ENCODE measurements at regions not wholly inside any gene's neighbourhood (a gene's known extent, or its start where the extent isn't known, plus 50 kb on each side); places are given as distances from the start of the nearest gene placed in this dataset.

DNA sequence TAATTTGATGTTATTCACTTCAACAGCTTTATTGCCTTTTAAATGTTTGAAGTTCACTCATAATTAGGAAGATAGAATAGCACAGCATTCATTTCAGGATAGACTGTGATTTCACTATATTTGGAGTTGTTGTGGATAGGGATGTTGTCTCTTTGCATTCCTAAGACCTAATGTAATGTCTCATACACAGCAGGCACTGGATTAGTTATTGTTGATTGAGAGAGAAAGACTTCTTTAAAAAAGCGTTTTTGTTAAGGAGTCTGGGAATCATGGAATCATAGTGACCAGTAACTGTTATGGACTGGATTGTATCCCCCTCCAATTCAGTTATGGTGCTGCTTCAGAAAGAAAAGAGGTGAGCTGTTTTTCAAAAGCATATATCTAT, 122.0 kb downstream of the USP22 start:
- ATAC-seq (no peak), DNase-seq (no peak)
- no peaks in the 10 kb centered on the region for H3K9me3 ChIP-seq
- no peaks in the 10 kb centered on the region for H3K36me3 ChIP-seq
- TF ChIP-seq, protein P1, sequence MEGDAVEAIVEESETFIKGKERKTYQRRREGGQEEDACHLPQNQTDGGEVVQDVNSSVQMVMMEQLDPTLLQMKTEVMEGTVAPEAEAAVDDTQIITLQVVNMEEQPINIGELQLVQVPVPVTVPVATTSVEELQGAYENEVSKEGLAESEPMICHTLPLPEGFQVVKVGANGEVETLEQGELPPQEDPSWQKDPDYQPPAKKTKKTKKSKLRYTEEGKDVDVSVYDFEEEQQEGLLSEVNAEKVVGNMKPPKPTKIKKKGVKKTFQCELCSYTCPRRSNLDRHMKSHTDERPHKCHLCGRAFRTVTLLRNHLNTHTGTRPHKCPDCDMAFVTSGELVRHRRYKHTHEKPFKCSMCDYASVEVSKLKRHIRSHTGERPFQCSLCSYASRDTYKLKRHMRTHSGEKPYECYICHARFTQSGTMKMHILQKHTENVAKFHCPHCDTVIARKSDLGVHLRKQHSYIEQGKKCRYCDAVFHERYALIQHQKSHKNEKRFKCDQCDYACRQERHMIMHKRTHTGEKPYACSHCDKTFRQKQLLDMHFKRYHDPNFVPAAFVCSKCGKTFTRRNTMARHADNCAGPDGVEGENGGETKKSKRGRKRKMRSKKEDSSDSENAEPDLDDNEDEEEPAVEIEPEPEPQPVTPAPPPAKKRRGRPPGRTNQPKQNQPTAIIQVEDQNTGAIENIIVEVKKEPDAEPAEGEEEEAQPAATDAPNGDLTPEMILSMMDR (IDR thresholded peaks at IDR 0.05): no peak
- H3K4me1 ChIP-seq: no peaks in the 10 kb centered on the region
- no peak overlapping the region for H3K4me3 ChIP-seq
- H3K27ac ChIP-seq: peak overlapping the region; percentile 36
- H3K27me3 ChIP-seq: no peaks in the 10 kb centered on the region
- intact Hi-C loops (cut with DNase I): no loop called here

DNA sequence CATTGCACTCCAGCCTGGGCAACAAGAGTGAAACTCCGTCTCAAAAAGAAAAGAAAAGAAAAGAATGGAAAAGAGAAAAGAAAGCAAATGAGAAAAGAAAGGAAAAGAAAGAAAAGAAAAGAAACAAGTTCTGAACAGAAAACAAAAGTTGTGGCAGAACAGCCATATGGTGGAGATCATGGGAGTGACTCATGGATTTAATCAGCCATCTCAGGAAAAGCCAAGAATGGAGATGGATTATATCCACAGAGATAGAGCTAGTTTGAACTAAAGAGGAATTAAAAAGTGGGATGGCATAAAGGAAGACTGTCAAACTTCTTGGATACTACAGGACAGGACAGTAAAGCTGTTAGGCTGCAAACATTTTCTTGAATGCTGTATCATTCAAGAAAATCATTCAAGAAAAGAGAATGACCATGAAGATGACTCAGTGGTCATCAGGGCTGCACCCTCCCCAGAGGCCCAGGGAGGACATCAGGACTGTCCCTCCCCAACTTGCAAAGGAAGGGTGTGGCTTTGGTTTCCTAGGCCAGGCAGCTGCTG, 120.6 kb downstream of the USP22 start:
- Histone ChIP-seq H3K9me3 (no peaks in the 10 kb centered on the region), H3K36me3 (no peaks in the 10 kb centered on the region), H3K27me3 (no peaks in the 10 kb centered on the region), H3K27ac (peak overlapping the region; percentile 36), H3K4me1 (no peaks in the 10 kb centered on the region), H3K4me3 (no peak overlapping the region)
- ATAC-seq (no peak), DNase-seq (no peak)
- intact Hi-C loops (cut with DNase I): no loop called here
- TF ChIP-seq, protein P1 (IDR thresholded peaks at IDR 0.05): no peak

DNA sequence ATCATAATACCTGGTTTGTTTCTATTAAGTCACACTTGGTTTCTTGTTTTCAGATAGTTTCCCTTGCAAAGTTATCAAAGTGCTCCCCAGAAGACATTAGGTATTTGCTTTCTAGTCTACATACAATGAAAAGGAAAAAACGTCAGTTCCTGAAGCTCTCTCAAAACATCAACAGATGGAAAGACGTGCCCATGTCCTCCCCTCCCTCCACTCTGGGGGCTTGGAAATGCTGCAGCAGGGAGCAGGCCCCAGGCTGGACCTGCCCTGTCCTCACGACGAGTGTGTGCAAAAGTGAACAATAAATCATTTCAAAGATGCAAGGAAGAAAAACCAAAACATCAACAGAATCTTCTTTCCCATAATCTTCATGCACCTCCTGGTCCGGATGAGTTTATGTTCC, 118.5 kb downstream of the USP22 start:
- no peaks in the 10 kb centered on the region for H3K36me3 ChIP-seq
- H3K4me3 ChIP-seq: no peak overlapping the region
- H3K9me3 ChIP-seq: no peaks in the 10 kb centered on the region
- H3K27ac ChIP-seq: no peak overlapping the region
- TF ChIP-seq, protein P1 (IDR thresholded peaks at IDR 0.05): no peak
- intact Hi-C loops (cut with DNase I): no loop called here
- no peaks in the 10 kb centered on the region for H3K4me1 ChIP-seq
- ATAC-seq: no peak
- H3K27me3 ChIP-seq: no peaks in the 10 kb centered on the region
- no peak for DNase-seq

DNA sequence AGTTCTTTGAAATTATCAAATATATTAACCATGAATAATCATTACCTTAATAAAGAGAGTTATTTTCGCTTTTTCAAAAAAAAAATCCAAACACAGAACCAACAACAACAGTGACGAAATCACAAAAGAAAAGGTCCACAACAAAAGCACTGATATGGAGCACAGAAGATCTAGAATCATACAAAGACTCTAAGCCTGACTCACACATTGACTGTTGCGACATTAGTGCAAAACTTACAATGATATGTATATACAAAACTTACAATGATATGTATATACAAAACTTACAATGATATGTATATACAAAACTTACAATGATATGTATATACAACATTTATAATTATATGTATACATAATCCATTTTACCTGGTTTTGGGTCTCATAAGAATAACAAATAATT, 117.7 kb downstream of the USP22 start:
- Histone ChIP-seq H3K27ac (no peak overlapping the region), H3K9me3 (no peaks in the 10 kb centered on the region), H3K4me3 (no peak overlapping the region), H3K27me3 (no peaks in the 10 kb centered on the region), H3K4me1 (no peaks in the 10 kb centered on the region), H3K36me3 (no peaks in the 10 kb centered on the region)
- ATAC-seq: no peak
- intact Hi-C loops (cut with DNase I): no loop called here
- DNase-seq: no peak
- TF ChIP-seq, protein P1 (IDR thresholded peaks at IDR 0.05): no peak

DNA sequence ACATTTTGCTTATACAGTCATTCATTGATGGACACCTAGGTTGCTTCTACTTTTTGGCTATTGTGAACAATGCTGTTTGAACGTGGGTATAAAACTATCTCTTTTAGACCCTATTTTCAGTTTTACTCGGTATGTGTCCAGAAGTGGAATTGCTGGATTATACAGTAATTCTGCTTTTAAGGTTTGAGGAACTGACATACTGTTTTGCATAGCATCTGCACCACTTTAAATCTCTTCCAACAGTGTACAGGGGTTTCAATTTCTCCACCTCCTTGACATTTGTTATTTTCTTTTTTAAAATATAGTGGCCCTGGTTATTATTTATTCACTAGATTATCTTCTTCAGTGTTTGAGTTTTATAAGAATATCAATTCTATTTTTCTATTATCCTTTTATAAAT, 116.9 kb downstream of the USP22 start:
- Histone ChIP-seq H3K4me1 (no peaks in the 10 kb centered on the region), H3K27me3 (no peaks in the 10 kb centered on the region)
- no peak for ATAC-seq

More for the DNA sequence above, 116.9 kb downstream of the USP22 start:
- no peaks in the 10 kb centered on the region for H3K36me3 ChIP-seq
- DNase-seq: no peak
- intact Hi-C loops (cut with DNase I): no loop called here
- no peak overlapping the region for H3K27ac ChIP-seq
- H3K4me3 ChIP-seq: no peak overlapping the region
- TF ChIP-seq, protein P1 (IDR thresholded peaks at IDR 0.05): no peak
- H3K9me3 ChIP-seq: no peaks in the 10 kb centered on the region

Measured in upper lobe of right lung (tissue), 1 donor.